Glutamatergic neuron (in vitro differentiated cells): ENCODE measurements at regions not wholly inside any gene's neighbourhood (a gene's known extent, or its start where the extent isn't known, plus 50 kb on each side); places are given as distances from the start of the nearest gene placed in this dataset.

Experiments used
- DNase-seq: peaks from one replicate; pipeline ENCODE4 v3.0.0; 2022
- H3K27ac Mint-ChIP-seq: one replicate; pipeline ENCODE4 v1.8.0; 2020; ENCODE audit warnings: mild to moderate bottlenecking, mixed read lengths, inconsistent platforms; ENCODE audit not compliant: unreplicated experiment
- H3K27me3 Mint-ChIP-seq: one replicate; pipeline ENCODE4 v1.8.0; 2020; ENCODE audit warnings: mild to moderate bottlenecking, moderate library complexity, mixed read lengths, inconsistent platforms; ENCODE audit not compliant: unreplicated experiment
- H3K36me3 Mint-ChIP-seq: one replicate; pipeline ENCODE4 v1.8.0; 2020; ENCODE audit warnings: mild to moderate bottlenecking, mixed read lengths, inconsistent platforms; ENCODE audit not compliant: unreplicated experiment
- H3K4me1 Mint-ChIP-seq: one replicate; pipeline ENCODE4 v1.8.0; 2020; ENCODE audit warnings: mild to moderate bottlenecking, low read depth, mixed read lengths, inconsistent platforms; ENCODE audit not compliant: unreplicated experiment
- H3K4me3 Mint-ChIP-seq: one replicate; pipeline ENCODE4 v1.8.0; 2020; ENCODE audit warnings: mild to moderate bottlenecking, mixed read lengths, inconsistent platforms; ENCODE audit not compliant: unreplicated experiment
- H3K9me3 Mint-ChIP-seq: one replicate; pipeline ENCODE4 v1.8.0; 2020; ENCODE audit warnings: mild to moderate bottlenecking, moderate library complexity, mixed read lengths, inconsistent platforms; ENCODE audit not compliant: unreplicated experiment
- TF ChIP-seq, protein P1 (sequence below): fragments of 200-600 bp; sonication (generic); IDR thresholded peaks from one replicate; pipeline ENCODE4 v1.5.0; 2021; ENCODE audit not compliant: partially characterized antibody, unreplicated experiment

DNA sequence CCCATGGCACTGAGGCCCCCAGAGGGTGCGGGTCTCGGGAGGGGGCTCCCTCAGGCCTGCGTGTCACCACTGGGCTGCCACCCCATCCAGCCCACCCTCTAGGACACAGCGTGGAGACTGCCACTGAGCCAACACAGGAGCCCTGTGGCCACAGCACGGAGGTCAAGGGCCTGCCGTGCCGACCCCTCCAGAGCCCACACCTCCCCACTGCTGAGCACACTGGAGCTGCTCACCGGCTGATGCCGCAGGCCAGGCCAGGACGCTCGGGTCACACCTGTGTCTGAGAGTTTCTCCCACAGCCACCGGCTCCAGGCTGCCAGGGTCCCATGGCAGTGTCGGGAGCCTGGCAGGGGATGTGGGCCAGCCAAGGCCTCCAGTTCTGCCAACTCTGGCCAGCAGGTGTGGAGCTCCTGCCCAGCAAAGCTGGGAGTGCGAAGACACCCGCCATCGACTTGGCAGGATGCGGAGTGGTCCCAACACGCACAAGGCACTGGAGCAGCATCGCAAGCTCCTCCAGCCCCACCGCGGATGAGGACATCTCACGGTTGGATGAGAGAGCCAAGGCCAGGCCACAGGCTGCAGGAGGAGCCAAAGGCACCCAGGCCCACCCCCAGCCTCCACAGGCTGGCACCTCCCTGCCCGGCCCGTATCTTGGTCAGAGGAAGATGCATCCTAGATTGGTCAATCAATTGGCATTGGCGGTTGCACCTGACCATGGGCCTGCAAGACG is 187.1 kb downstream of the BRD1 start:
- peaks cover 17% of the 10 kb centered on the region for H3K9me3 Mint-ChIP-seq
- H3K36me3 Mint-ChIP-seq = peaks cover 4% of the 10 kb centered on the region
- H3K4me1 Mint-ChIP-seq = no peaks in the 10 kb centered on the region
- no peak overlapping the region for H3K27ac Mint-ChIP-seq
- DNase-seq = no peak
- TF ChIP-seq, protein P1, sequence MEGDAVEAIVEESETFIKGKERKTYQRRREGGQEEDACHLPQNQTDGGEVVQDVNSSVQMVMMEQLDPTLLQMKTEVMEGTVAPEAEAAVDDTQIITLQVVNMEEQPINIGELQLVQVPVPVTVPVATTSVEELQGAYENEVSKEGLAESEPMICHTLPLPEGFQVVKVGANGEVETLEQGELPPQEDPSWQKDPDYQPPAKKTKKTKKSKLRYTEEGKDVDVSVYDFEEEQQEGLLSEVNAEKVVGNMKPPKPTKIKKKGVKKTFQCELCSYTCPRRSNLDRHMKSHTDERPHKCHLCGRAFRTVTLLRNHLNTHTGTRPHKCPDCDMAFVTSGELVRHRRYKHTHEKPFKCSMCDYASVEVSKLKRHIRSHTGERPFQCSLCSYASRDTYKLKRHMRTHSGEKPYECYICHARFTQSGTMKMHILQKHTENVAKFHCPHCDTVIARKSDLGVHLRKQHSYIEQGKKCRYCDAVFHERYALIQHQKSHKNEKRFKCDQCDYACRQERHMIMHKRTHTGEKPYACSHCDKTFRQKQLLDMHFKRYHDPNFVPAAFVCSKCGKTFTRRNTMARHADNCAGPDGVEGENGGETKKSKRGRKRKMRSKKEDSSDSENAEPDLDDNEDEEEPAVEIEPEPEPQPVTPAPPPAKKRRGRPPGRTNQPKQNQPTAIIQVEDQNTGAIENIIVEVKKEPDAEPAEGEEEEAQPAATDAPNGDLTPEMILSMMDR = no peak
- H3K27me3 Mint-ChIP-seq = peaks cover 7% of the 10 kb centered on the region
- H3K4me3 Mint-ChIP-seq = no peak overlapping the region

DNA sequence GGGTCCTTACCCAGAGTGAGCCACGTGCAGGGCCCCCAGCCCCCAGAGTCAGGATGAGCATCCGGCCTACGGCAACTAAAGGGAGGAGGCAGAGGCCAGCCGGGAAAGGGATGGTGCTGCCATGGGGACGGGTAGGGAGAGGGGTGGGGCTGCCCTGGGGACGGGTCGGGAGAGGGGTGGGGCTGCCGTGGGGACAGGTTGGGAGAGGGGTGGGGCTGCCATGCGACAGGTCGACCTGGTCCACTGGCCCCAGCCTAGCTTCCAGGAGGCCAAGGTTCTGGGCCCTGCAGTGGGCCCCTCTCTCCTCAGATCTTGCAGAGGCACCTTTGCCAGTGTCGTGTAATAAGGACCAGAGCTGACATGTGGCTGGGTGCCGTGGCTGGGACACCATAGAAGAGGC is 187.7 kb downstream of the BRD1 start:
- Mint-ChIP-seq H3K4me3 (no peak overlapping the region), H3K4me1 (no peaks in the 10 kb centered on the region), H3K27ac (no peak overlapping the region), H3K9me3 (peaks cover 17% of the 10 kb centered on the region), H3K36me3 (peaks cover 4% of the 10 kb centered on the region), H3K27me3 (peaks cover 7% of the 10 kb centered on the region)
- DNase-seq = no peak
- TF ChIP-seq, protein P1 = no peak

DNA sequence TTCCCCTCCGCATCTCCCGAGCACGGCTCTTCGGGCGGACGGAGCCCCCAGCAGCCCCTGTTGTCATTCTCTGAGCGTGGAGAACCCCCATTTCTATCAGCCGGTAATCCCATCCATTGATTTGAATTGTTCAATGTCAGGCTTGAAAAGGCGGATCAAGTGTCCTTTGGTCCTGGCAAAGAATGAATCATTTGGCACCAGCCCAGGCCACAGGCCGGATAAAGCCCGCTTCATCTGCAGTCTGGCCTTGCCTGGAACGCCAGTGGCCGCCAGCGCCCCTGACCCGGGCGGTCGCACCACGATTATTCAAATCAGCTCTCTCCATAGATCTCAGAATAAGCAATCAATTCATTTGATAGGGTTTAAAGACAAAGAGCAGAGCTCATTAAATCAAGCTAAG is 188.9 kb downstream of the BRD1 start:
- DNase-seq = no peak
- no peaks in the 10 kb centered on the region for H3K4me1 Mint-ChIP-seq
- TF ChIP-seq, protein P1 = no peak
- no peak overlapping the region for H3K4me3 Mint-ChIP-seq
- peaks cover 15% of the 10 kb centered on the region for H3K9me3 Mint-ChIP-seq
- H3K27me3 Mint-ChIP-seq = peaks cover 7% of the 10 kb centered on the region
- peak overlapping the region; percentile 66 for H3K27ac Mint-ChIP-seq
- peaks cover 4% of the 10 kb centered on the region for H3K36me3 Mint-ChIP-seq

DNA sequence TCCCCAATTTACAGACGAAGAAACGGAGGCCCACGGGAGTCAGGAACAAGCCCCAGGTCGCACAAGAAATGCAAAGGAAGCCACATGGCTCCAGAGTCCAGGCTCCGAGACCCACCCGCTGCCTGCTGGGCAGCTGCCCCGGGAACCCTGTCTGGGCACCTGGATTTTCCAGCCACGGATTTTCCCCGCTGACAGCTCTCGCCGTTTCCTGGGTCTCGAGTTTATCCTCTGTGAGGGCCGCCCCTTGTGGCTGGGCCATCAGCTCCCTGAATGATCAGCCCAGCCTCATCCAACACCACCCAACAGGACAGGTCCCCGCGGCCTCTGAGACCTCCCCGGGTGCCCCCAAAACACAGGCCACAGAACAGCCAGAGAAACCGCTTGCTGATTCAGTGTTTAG is 189.7 kb downstream of the BRD1 start:
- Mint-ChIP-seq H3K27me3 (peaks cover 7% of the 10 kb centered on the region), H3K4me1 (no peaks in the 10 kb centered on the region), H3K9me3 (peaks cover 17% of the 10 kb centered on the region), H3K27ac (no peak overlapping the region), H3K36me3 (peaks cover 4% of the 10 kb centered on the region), H3K4me3 (no peak overlapping the region)
- TF ChIP-seq, protein P1 = no peak
- DNase-seq = no peak

DNA sequence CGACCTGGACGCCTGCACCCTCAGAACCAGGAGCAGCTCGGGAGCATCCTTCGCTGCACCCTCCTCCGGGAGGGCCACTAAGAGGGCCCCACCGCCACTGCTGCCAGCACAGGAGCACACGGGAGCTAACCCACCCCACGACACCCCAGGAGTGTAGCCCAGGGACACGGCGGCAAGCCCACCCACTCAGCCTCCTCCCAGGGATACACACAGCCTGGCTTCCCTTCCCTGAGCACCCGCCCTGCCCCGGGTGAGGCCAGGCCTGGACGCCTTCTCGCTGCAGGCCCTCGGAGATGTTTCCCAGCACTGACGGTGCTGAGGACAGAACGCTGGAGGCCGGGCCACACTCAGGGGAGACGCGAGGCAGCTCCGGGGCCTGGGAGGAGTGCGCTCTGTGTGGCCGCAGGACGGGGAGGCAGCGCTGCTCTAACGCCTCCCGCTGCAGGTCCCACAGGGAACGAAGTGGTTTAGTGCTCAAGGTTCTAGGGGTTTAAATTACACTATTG is 190.4 kb downstream of the BRD1 start:
- H3K4me3 Mint-ChIP-seq = no peak overlapping the region
- TF ChIP-seq, protein P1 = no peak
- H3K36me3 Mint-ChIP-seq = peaks cover 4% of the 10 kb centered on the region
- H3K27ac Mint-ChIP-seq = no peak overlapping the region
- no peaks in the 10 kb centered on the region for H3K4me1 Mint-ChIP-seq
- no peak for DNase-seq
- peaks cover 17% of the 10 kb centered on the region for H3K9me3 Mint-ChIP-seq
- peaks cover 7% of the 10 kb centered on the region for H3K27me3 Mint-ChIP-seq
